Fibroblast of the aortic adventitia (primary cell): ENCODE measurements at regions not wholly inside any gene's neighbourhood (a gene's known extent, or its start where the extent isn't known, plus 50 kb on each side); places are given as distances from the start of the nearest gene placed in this dataset.

Experiments used
- DNase-seq: peaks from one replicate; pipeline ENCODE4 v3.0.0-alpha.2; 2010; ENCODE audit warnings: low read depth
- H3K4me3 ChIP-seq: 2 replicates; pipeline ENCODE4 v1.5.1; 2011; ENCODE audit warnings: low read depth, mild to moderate bottlenecking, control low read depth, low read length, moderate library complexity
- TF ChIP-seq, protein P1 (sequence below): IDR thresholded peaks from 2 replicates; pipeline ENCODE4 v1.5.1; 2011; ENCODE audit warnings: mild to moderate bottlenecking, low read length, control low read depth, inconsistent platforms; ENCODE audit not compliant: insufficient read depth

DNA sequence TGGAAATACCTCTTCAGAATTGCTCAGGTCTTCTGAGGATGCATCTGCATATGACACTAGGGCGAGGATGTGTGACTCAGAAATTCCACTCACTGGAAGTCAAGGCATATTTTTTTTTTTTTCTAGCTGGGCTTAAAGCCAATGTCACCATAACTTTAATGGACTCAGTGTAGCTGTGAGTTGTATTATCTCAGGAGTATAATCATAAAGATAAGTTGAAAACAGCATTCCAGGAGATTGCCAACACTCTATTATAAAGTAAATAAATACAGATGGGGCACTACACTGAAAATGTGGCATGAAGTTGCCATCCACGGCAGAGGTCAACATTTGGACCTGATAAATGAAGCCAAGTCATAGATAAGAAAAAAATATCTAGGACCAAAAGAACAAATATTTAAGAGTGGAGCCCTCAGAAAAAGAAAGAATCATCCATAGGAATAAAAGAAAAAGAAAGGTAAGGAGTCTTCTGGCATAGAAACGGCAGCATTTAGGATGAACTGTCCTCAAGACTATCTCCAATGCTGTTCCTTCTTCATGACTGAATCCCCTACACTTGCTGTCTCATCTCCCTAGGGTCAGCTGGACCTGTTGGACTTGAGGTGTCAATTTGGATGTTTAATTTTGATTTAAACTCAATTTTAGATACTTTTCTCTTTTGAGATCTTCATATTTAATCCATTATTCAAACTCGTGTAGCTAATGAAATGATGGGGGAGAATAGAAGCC is 72.9 kb upstream of the CAV2 start:
- TF ChIP-seq, protein P1, sequence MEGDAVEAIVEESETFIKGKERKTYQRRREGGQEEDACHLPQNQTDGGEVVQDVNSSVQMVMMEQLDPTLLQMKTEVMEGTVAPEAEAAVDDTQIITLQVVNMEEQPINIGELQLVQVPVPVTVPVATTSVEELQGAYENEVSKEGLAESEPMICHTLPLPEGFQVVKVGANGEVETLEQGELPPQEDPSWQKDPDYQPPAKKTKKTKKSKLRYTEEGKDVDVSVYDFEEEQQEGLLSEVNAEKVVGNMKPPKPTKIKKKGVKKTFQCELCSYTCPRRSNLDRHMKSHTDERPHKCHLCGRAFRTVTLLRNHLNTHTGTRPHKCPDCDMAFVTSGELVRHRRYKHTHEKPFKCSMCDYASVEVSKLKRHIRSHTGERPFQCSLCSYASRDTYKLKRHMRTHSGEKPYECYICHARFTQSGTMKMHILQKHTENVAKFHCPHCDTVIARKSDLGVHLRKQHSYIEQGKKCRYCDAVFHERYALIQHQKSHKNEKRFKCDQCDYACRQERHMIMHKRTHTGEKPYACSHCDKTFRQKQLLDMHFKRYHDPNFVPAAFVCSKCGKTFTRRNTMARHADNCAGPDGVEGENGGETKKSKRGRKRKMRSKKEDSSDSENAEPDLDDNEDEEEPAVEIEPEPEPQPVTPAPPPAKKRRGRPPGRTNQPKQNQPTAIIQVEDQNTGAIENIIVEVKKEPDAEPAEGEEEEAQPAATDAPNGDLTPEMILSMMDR = no peak
- DNase-seq = peak; percentile 89
- no peak overlapping the region for H3K4me3 ChIP-seq

DNA sequence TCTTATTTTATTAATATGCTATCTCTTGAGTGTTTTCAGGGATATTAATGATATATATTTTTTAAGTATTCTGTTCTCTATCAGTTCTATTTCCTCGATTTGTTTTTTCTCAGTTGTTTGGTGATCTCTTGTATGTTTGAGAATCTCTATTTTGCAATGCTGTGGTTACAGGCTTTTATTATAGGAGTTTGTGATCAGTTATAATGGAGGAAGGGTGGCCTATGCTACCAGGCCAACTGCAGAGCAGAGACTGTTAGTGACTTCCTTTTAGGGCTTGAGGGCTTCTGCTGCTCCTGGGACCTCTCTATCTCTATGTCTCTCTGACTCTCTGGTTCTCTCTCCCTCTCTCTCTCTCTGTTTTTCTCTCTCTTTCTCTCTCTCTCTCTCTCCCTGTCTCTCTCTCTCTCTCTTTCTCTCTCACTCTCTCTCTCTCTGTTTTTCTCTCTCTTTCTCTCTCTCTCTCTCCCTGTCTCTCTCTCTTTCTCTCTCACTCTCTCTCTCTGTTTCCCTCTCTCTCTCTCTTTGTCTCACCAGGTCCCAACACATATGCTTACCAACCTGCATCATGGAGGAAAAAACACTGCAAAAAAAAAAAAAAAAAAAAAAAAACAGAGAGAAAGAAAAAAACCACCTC is 69.4 kb upstream of the CAV2 start:
- no peak overlapping the region for H3K4me3 ChIP-seq
- DNase-seq = no peak

DNA sequence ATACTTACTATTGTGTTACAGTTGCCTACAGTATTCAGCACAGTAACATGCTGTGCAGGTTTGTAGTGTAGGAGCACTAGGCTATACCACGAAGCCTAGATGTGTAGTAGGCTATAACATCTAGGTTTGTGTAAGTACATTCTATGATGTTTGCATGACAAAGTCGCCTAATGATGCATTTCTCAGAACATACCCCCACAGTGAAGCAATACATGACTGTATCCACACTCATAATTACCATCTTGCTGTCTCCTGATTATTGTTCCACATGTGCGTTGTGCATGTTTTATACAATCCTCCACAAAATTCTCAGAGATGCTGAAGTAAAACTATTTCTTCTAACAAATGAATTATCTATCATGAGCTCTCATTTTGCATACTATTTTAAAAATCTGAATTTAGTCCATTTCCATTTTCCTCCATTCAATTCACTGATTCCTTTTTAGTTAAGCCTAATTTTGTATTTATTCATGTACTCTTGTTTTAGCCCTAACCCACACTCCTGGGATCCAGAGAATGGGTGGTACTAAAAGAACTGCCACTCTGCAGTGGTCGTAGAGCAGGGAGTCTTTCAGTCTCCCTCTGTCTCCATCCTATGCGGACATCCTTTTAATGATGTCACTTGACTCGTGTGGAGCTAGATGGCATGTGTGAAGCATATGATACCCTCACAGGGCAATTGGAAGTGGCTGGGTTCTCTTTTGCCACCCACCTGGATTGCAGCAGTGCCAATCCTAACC is 67.6 kb upstream of the CAV2 start:
- DNase-seq = no peak
- TF ChIP-seq, protein P1 = no peak
- no peak overlapping the region for H3K4me3 ChIP-seq

More for the DNA sequence above, 69.4 kb upstream of the CAV2 start:
- TF ChIP-seq, protein P1 = no peak

DNA sequence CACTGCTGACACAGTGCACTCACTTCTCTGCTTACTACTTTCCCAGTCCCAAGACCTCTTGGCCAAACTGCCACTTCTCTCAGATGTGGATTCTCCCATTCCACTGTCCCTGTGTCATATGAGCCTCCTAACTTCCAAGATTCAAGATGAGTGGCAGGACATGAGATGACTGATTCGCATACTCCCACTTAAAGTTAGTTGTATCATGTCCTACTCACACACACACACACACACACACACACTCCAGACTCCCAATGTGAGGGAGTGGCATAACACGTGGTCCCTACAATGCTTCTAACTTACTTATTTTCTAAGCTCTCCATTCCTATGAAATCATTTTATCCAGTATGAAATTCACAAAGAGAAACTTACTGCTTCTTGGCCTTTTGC is 67.0 kb upstream of the CAV2 start:
- TF ChIP-seq, protein P1 = no peak
- DNase-seq = no peak
- no peak overlapping the region for H3K4me3 ChIP-seq

DNA sequence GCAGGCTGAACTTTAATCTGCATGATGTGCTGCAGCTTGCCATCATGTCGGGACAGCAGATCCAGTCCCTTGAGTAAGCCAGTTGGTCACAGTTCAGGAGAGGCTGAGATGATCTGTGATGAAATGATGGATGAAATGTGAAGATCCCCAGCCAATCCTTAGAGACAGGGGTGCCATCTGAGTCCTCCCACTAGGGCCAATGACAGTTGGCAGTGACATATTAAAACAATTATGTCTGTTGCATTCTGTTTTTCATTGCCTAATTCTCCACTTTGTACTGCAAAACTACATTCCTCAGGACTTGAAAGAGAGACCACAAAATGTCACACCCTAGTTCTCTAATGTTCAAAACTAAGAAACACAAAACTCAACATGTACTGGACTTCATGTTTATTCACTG is 66.3 kb upstream of the CAV2 start:
- TF ChIP-seq, protein P1 = no peak
- H3K4me3 ChIP-seq = no peak overlapping the region
- DNase-seq = no peak

DNA sequence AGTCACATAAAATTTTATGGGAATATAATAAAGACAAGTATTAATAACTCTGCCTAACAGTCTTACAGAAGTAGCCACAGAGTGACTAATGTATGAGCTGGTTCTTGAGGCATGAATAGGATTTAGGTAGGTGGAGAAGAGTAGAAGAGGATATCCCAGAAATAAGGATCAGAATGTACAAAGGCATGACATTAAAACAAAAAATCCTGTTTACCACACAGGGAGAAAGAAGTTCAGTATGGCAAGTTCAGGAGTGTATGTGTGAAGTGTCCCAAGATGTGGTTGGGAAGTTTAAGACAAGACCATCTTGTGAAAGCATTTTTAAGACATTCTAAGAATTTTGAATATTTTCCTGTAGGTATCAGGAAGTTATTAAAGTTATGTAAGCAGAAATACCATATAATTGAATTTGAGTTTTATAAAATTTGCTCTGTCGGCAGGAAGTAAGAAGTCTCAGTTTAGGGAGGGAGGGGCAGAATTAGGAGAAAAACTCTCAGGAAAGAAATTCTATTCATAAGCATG is 64.7 kb upstream of the CAV2 start:
- peak; percentile 70 for DNase-seq
- TF ChIP-seq, protein P1 = no peak
- no peak overlapping the region for H3K4me3 ChIP-seq
